ENCODE measurements at regions not wholly inside any gene's neighbourhood (a gene's known extent, or its start where the extent isn't known, plus 50 kb on each side); places are given as distances from the start of the nearest gene placed in this dataset.

GRCh38 chr7:121810831-121811672 is 61.9 kb upstream of the PTPRZ1 start:
- no peak for DNase-seq

- no peak for DNase-seq
These were observed 65.9 kb upstream of the PTPRZ1 start for GRCh38 chr7:121807078-121807477.

GRCh38 chr7:121803039-121803438 is 69.9 kb upstream of the PTPRZ1 start:
- no peak for DNase-seq

GRCh38 chr7:121800916-121801675 is 71.9 kb upstream of the PTPRZ1 start:
- no peak for DNase-seq

- no peak for DNase-seq
These were observed 74.1 kb upstream of the PTPRZ1 start for GRCh38 chr7:121798896-121799295.

GRCh38 chr7:121798453-121798840 is 74.5 kb upstream of the PTPRZ1 start:
- DNase-seq: no peak

GRCh38 chr7:121797657-121798452 is 75.1 kb upstream of the PTPRZ1 start:
- no peak for DNase-seq

GRCh38 chr7:121796936-121797656 is 75.9 kb upstream of the PTPRZ1 start:
- DNase-seq: no peak

GRCh38 chr7:121796381-121796780 is 76.6 kb upstream of the PTPRZ1 start:
- DNase-seq: no peak

GRCh38 chr7:121795736-121796135 is 77.2 kb upstream of the PTPRZ1 start:
- no peak for DNase-seq

- DNase-seq: no peak
These were observed 79.2 kb upstream of the PTPRZ1 start for GRCh38 chr7:121793716-121794115.

- DNase-seq: no peak
These were observed 95.3 kb upstream of the PTPRZ1 start for GRCh38 chr7:121777672-121778071.

- DNase-seq: no peak
These were observed 98.4 kb upstream of the PTPRZ1 start for GRCh38 chr7:121774563-121774962.

- DNase-seq: no peak
These were observed 106.3 kb upstream of the PTPRZ1 start for GRCh38 chr7:121766676-121767075.

GRCh38 chr7:121761399-121761798 is 111.6 kb upstream of the PTPRZ1 start:
- no peak for DNase-seq

GRCh38 chr7:121755818-121756552 is 117.0 kb upstream of the PTPRZ1 start:
- no peak for DNase-seq

GRCh38 chr7:121755286-121755685 is 117.7 kb upstream of the PTPRZ1 start:
- DNase-seq: no peak

- no peak for DNase-seq
These were observed 119.0 kb upstream of the PTPRZ1 start for GRCh38 chr7:121753944-121754343.

- DNase-seq: no peak
These were observed 120.3 kb upstream of the PTPRZ1 start for GRCh38 chr7:121752706-121753105.

- no peak for DNase-seq
These were observed 124.4 kb upstream of the PTPRZ1 start for GRCh38 chr7:121748546-121748945.

GRCh38 chr7:121745856-121746255 is 127.1 kb upstream of the PTPRZ1 start:
- DNase-seq: no peak

GRCh38 chr7:121744877-121745276 is 128.1 kb upstream of the PTPRZ1 start:
- DNase-seq: no peak

Data from NCI-H510A (cell line).